HCT116 (cell line): ENCODE measurements at regions not wholly inside any gene's neighbourhood (a gene's known extent, or its start where the extent isn't known, plus 50 kb on each side); places are given as distances from the start of the nearest gene placed in this dataset.

Experiments
- ATAC-seq: fragments of 200-7000 bp; cut with Tn5 transposase; 2 replicates; pipeline ENCODE4 v1.9.1; 2020; ENCODE audit warnings: mild to moderate bottlenecking, moderate library complexity
- BruUV-seq: library from RNA; stranded (reverse); fragments of 400-500 nt; replicated peaks from 2 replicates; lab custom pipeline; 2021; lab: Mats Ljungman, UMichigan
- CTCF ChIA-PET: fragments of 300-600 bp; sonication (Branson Sonifier 250); formaldehyde crosslinking; loops from one replicate; lab custom pipeline; 2021; ENCODE audit warnings: antibody characterized with exemption; lab: Charles Lee
- POLR2A ChIA-PET: fragments of 300-600, 350-600 bp; sonication (Branson Sonifier 250); formaldehyde crosslinking; loops from one replicate; lab custom pipeline; 2021; ENCODE audit warnings: antibody characterized with exemption; lab: Charles Lee
- RAD21 ChIA-PET, 2 experiments: fragments of 300-600 bp; sonication (Branson Sonifier 250); formaldehyde crosslinking; loops; one replicate each; lab custom pipeline; 2023; ENCODE audit warnings: low total read pairs in 2 of 2; ENCODE audit not compliant: uncharacterized antibody in 2 of 2, unreplicated experiment in 2 of 2, low non-redundant PET in 1 of 2; lab: Charles Lee
- DNase-seq: peaks from one replicate; pipeline ENCODE4 v3.0.0-alpha.2; 2010; ENCODE audit warnings: low read depth, low spot score
- H2AFZ ChIP-seq: fragments of 200-600 bp; shearing (Covaris generic), sonication (generic); 2 replicates; pipeline ENCODE4 v1.6.1; 2017; ENCODE audit warnings: low read depth, mixed run types, mixed read lengths, antibody characterized with exemption, low read length; ENCODE audit not compliant: poor library complexity, severe bottlenecking
- H3K27ac ChIP-seq: 2 replicates; pipeline ENCODE4 v1.5.1; 2012; ENCODE audit warnings: low read depth, low read length
- H3K27me3 ChIP-seq: fragments of 200-600 bp; sonication (generic); 2 replicates; pipeline ENCODE4 v1.6.1; 2016; ENCODE audit warnings: mixed run types, low read length, mixed read lengths; ENCODE audit not compliant: insufficient read depth
- H3K36me3 ChIP-seq, 2 experiments: fragments of 200-500 bp in 1 of 2; fragments of 200-600 bp in 1 of 2; sonication (Bioruptor generic) in 1 of 2; sonication (generic) in 1 of 2; 2 replicates each; pipeline versions ENCODE4 v1.5.1 to v1.6.1; 2014 to 2016; ENCODE audit warnings: low read length in 2 of 2, inconsistent platforms in 1 of 2, mixed read lengths in 1 of 2, mixed run types in 1 of 2; ENCODE audit not compliant: insufficient read depth in 2 of 2, control insufficient read depth in 1 of 2
- H3K4me1 ChIP-seq, 2 experiments: fragments of 200-600 bp in 1 of 2; sonication (generic) in 1 of 2; 2 replicates each; pipeline versions ENCODE4 v1.5.1 to v1.6.1; 2012 to 2017; ENCODE audit warnings: low read length in 2 of 2, inconsistent platforms in 1 of 2, mild to moderate bottlenecking in 1 of 2, mixed read lengths in 1 of 2, mixed run types in 1 of 2, moderate library complexity in 1 of 2; ENCODE audit not compliant: insufficient read depth in 2 of 2, control insufficient read depth in 1 of 2
- H3K4me2 ChIP-seq: fragments of 200-600 bp; sonication (generic); 2 replicates; pipeline ENCODE4 v1.6.1; 2017; ENCODE audit warnings: mixed run types, low read length, mixed read lengths
- H3K4me3 ChIP-seq, 2 experiments: fragments of 200-600 bp in 1 of 2; sonication (generic) in 1 of 2; replicated peaks in 1 of 2; 2 replicates each; pipeline ENCODE4 v1.5.1; 2011 to 2016; ENCODE audit warnings: low read length in 2 of 2, control low read depth in 1 of 2, low read depth in 1 of 2, mild to moderate bottlenecking in 1 of 2, mixed read lengths in 1 of 2, mixed run types in 1 of 2
- H3K79me2 ChIP-seq: fragments of 200-600 bp; sonication (generic); 2 replicates; pipeline ENCODE4 v1.6.1; 2017; ENCODE audit warnings: mild to moderate bottlenecking, mixed run types, low read length, moderate library complexity, mixed read lengths; ENCODE audit not compliant: insufficient read depth
- H3K9ac ChIP-seq: fragments of 200-600 bp; sonication (generic); 2 replicates; pipeline ENCODE4 v1.6.1; 2016; ENCODE audit warnings: low read length, mixed read lengths
- H3K9me2 ChIP-seq: fragments of 200-600 bp; sonication (generic), shearing (Covaris generic); 2 replicates; pipeline ENCODE4 v1.6.1; 2017; ENCODE audit warnings: mixed run types, mild to moderate bottlenecking, moderate library complexity; ENCODE audit not compliant: insufficient read depth
- H3K9me3 ChIP-seq, 2 experiments: fragments of 200-500 bp in 1 of 2; fragments of 200-600 bp in 1 of 2; sonication (Bioruptor generic) in 1 of 2; sonication (generic) in 1 of 2; 2 replicates each; pipeline ENCODE4 v1.6.1; 2014 to 2017; ENCODE audit warnings: low read length in 2 of 2, mixed read lengths in 2 of 2, inconsistent platforms in 1 of 2, low read depth in 1 of 2, mild to moderate bottlenecking in 1 of 2, mixed run types in 1 of 2, moderate library complexity in 1 of 2; ENCODE audit not compliant: control insufficient read depth in 1 of 2, insufficient read depth in 1 of 2
- H4K20me1 ChIP-seq: fragments of 200-600 bp; sonication (generic), shearing (Covaris generic); 2 replicates; pipeline ENCODE4 v1.6.1; 2017; ENCODE audit warnings: mixed run types, mild to moderate bottlenecking, moderate library complexity; ENCODE audit not compliant: insufficient read depth
- CBX3 ChIP-seq: IDR thresholded peaks from 2 replicates; pipeline ENCODE4 v1.6.1; 2012; ENCODE audit warnings: low read depth
- CEBPB ChIP-seq: IDR thresholded peaks from 2 replicates; pipeline ENCODE4 v1.6.1; 2012; ENCODE audit warnings: low read depth
- EGR1 ChIP-seq: IDR thresholded peaks from 2 replicates; pipeline ENCODE4 v1.6.1; 2012; ENCODE audit warnings: low read depth
- EZH2phosphoT487 ChIP-seq: fragments of 200-600 bp; IDR thresholded peaks from 2 replicates; pipeline ENCODE4 v1.6.1; 2018; ENCODE audit warnings: antibody characterized with exemption, borderline replicate concordance
- FOSL1 ChIP-seq: IDR thresholded peaks from 2 replicates; pipeline ENCODE4 v1.6.1; 2012; ENCODE audit warnings: low read depth
- JUND ChIP-seq: IDR thresholded peaks from 2 replicates; pipeline ENCODE4 v1.6.1; 2012
- POLR2A ChIP-seq: IDR thresholded peaks from 2 replicates; pipeline ENCODE4 v1.7.0; 2011; ENCODE audit warnings: borderline replicate concordance; ENCODE audit not compliant: insufficient read depth, insufficient read length; ENCODE audit errors: extremely low read depth
- SRF ChIP-seq: IDR thresholded peaks from 2 replicates; pipeline ENCODE4 v1.6.1; 2012; ENCODE audit warnings: low read depth
- YY1 ChIP-seq: IDR thresholded peaks from 2 replicates; pipeline ENCODE4 v1.6.1; 2011; ENCODE audit warnings: low read length, low read depth, moderate library complexity, mild to moderate bottlenecking; ENCODE audit not compliant: insufficient replicate concordance; ENCODE audit errors: extremely low read depth
- ZNF274 ChIP-seq: fragments of 200-500 bp; sonication (Bioruptor generic); IDR thresholded peaks from 2 replicates; pipeline ENCODE4 v1.6.1; 2014; ENCODE audit warnings: mild to moderate bottlenecking, low read depth, low read length, inconsistent platforms
- intact Hi-C: fragments of 100-400 bp; cut with micrococcal nuclease; formaldehyde crosslinking; loops from 2 replicates; pipeline ENCODE4 v1.10.0; 2022
- TF ChIP-seq, protein P1 (sequence below): IDR thresholded peaks from 2 replicates; pipeline ENCODE4 v1.6.1; 2011; ENCODE audit warnings: mild to moderate bottlenecking, low read length, moderate library complexity; ENCODE audit not compliant: insufficient replicate concordance; ENCODE audit errors: extremely low read depth
- TF ChIP-seq, protein P2 (sequence below), 3 experiments: fragments of 200-600 bp in 1 of 3; sonication (generic) in 1 of 3; IDR thresholded peaks in 2 of 3; conservative IDR thresholded peaks in 1 of 3; 2 replicates each; pipeline ENCODE4 v1.5.1; 2012 to 2017; ENCODE audit warnings: low read depth in 2 of 3, low read length in 2 of 3, antibody characterized with exemption in 1 of 3, borderline replicate concordance in 1 of 3, control low read depth in 1 of 3, mild to moderate bottlenecking in 1 of 3, mixed read lengths in 1 of 3, mixed run types in 1 of 3, moderate library complexity in 1 of 3; ENCODE audit not compliant: insufficient read depth in 1 of 3
- TF ChIP-seq, protein P3 (sequence below): IDR thresholded peaks from 2 replicates; pipeline ENCODE4 v1.6.1; 2012; ENCODE audit warnings: low read depth
- TF ChIP-seq, protein P4 (sequence below): IDR thresholded peaks from 2 replicates; pipeline ENCODE4 v1.6.1; 2012

DNA sequence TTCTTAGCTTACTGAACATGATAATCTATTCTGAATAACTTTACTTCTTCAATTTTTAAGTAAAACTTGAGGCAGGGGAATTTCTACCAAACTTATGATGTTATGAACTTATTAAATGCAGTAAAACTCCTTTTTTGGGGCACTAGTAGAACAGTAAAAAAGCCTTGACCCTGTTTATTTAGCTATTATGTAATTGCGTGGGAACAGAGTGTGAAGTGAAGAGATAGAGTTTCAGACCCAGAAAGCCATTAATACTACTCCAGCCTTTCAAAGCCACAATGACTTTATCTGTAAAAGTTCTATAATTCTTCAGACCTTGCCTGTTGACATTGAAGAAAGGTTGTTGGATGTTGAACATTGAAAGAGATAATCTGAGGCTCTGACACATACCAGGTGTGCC is 638.8 kb upstream of the GRM7 start:
- TF ChIP-seq CBX3: no peak
- TF ChIP-seq EZH2phosphoT487: no peak
- TF ChIP-seq YY1: no peak
- TF ChIP-seq, protein P1, sequence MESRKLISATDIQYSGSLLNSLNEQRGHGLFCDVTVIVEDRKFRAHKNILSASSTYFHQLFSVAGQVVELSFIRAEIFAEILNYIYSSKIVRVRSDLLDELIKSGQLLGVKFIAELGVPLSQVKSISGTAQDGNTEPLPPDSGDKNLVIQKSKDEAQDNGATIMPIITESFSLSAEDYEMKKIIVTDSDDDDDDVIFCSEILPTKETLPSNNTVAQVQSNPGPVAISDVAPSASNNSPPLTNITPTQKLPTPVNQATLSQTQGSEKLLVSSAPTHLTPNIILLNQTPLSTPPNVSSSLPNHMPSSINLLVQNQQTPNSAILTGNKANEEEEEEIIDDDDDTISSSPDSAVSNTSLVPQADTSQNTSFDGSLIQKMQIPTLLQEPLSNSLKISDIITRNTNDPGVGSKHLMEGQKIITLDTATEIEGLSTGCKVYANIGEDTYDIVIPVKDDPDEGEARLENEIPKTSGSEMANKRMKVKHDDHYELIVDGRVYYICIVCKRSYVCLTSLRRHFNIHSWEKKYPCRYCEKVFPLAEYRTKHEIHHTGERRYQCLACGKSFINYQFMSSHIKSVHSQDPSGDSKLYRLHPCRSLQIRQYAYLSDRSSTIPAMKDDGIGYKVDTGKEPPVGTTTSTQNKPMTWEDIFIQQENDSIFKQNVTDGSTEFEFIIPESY: no peak
- no peak for TF ChIP-seq POLR2A
- TF ChIP-seq, protein P2, sequence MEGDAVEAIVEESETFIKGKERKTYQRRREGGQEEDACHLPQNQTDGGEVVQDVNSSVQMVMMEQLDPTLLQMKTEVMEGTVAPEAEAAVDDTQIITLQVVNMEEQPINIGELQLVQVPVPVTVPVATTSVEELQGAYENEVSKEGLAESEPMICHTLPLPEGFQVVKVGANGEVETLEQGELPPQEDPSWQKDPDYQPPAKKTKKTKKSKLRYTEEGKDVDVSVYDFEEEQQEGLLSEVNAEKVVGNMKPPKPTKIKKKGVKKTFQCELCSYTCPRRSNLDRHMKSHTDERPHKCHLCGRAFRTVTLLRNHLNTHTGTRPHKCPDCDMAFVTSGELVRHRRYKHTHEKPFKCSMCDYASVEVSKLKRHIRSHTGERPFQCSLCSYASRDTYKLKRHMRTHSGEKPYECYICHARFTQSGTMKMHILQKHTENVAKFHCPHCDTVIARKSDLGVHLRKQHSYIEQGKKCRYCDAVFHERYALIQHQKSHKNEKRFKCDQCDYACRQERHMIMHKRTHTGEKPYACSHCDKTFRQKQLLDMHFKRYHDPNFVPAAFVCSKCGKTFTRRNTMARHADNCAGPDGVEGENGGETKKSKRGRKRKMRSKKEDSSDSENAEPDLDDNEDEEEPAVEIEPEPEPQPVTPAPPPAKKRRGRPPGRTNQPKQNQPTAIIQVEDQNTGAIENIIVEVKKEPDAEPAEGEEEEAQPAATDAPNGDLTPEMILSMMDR (IDR thresholded peaks at IDR 0.05 in 2 of 3, conservative IDR thresholded peaks at IDR 0.05 in 1 of 3; ENCODE audit: borderline replicate concordance in 1 of 3, insufficient read depth in 1 of 3, low read depth in 2 of 3, low read length in 2 of 3): no peak
- TF ChIP-seq EGR1: no peak
- TF ChIP-seq JUND: no peak
- no peak for TF ChIP-seq ZNF274
- TF ChIP-seq SRF: no peak
- TF ChIP-seq CEBPB: no peak
- no peak for TF ChIP-seq FOSL1
- TF ChIP-seq, protein P3, sequence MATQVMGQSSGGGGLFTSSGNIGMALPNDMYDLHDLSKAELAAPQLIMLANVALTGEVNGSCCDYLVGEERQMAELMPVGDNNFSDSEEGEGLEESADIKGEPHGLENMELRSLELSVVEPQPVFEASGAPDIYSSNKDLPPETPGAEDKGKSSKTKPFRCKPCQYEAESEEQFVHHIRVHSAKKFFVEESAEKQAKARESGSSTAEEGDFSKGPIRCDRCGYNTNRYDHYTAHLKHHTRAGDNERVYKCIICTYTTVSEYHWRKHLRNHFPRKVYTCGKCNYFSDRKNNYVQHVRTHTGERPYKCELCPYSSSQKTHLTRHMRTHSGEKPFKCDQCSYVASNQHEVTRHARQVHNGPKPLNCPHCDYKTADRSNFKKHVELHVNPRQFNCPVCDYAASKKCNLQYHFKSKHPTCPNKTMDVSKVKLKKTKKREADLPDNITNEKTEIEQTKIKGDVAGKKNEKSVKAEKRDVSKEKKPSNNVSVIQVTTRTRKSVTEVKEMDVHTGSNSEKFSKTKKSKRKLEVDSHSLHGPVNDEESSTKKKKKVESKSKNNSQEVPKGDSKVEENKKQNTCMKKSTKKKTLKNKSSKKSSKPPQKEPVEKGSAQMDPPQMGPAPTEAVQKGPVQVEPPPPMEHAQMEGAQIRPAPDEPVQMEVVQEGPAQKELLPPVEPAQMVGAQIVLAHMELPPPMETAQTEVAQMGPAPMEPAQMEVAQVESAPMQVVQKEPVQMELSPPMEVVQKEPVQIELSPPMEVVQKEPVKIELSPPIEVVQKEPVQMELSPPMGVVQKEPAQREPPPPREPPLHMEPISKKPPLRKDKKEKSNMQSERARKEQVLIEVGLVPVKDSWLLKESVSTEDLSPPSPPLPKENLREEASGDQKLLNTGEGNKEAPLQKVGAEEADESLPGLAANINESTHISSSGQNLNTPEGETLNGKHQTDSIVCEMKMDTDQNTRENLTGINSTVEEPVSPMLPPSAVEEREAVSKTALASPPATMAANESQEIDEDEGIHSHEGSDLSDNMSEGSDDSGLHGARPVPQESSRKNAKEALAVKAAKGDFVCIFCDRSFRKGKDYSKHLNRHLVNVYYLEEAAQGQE: no peak
- TF ChIP-seq, protein P4, sequence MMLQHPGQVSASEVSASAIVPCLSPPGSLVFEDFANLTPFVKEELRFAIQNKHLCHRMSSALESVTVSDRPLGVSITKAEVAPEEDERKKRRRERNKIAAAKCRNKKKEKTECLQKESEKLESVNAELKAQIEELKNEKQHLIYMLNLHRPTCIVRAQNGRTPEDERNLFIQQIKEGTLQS: no peak
- no peaks in the 10 kb centered on the region for H4K20me1 ChIP-seq
- H3K9ac ChIP-seq: no peak overlapping the region
- H3K27ac ChIP-seq: no peak overlapping the region
- no peaks in the 10 kb centered on the region for H3K36me3 ChIP-seq
- H2AFZ ChIP-seq: no peak overlapping the region
- ATAC-seq (no peak), DNase-seq (no peak)
- no peaks in the 10 kb centered on the region for H3K9me2 ChIP-seq
- ChIA-PET RAD21 (no interaction called here), POLR2A (no interaction called here), CTCF (no interaction called here)
- H3K9me3 ChIP-seq: no peaks in the 10 kb centered on the region
- H3K4me3 ChIP-seq: no peak overlapping the region
- H3K79me2 ChIP-seq: no peaks in the 10 kb centered on the region
- intact Hi-C loops: no loop called here
- no peaks in the 10 kb centered on the region for H3K27me3 ChIP-seq
- no peak overlapping the region for H3K4me2 ChIP-seq
- BruUV-seq: no TSS peak
- no peaks in the 10 kb centered on the region for H3K4me1 ChIP-seq
